RWPE1 (cell line): ENCODE measurements at regions not wholly inside any gene's neighbourhood (a gene's known extent, or its start where the extent isn't known, plus 50 kb on each side); places are given as distances from the start of the nearest gene placed in this dataset.
"Not testable (repeated sequence)": the region's sequence is repeated elsewhere in the genome, so short reads cannot be mapped to it uniquely, and the experiment has no call there.

Experiments
- CTCF ChIA-PET: fragments of 350-600 bp; sonication (Branson Sonifier 250); formaldehyde crosslinking; extraction: SDS; loops from one replicate; lab custom pipeline; 2021; lab: Yijun Ruan, JAX
- POLR2A ChIA-PET: fragments of 400-600 bp; formaldehyde crosslinking; extraction: SDS; loops from one replicate; lab custom pipeline; 2020; ENCODE audit warnings: antibody characterized with exemption; ENCODE audit not compliant: low non-redundant PET; lab: Yijun Ruan, JAX
- DNase-seq: peaks from one replicate; pipeline ENCODE4 v3.0.0; 2012; ENCODE audit warnings: low spot score
- H3K27ac ChIP-seq: fragments of 450-650 bp; 2 replicates; pipeline ENCODE4 v1.5.1; 2017
- TF ChIP-seq, protein P1 (sequence below): fragments of 450-650 bp; conservative IDR thresholded peaks from 2 replicates; pipeline ENCODE4 v1.5.1; 2017; ENCODE audit warnings: low read depth, mild to moderate bottlenecking

DNA sequence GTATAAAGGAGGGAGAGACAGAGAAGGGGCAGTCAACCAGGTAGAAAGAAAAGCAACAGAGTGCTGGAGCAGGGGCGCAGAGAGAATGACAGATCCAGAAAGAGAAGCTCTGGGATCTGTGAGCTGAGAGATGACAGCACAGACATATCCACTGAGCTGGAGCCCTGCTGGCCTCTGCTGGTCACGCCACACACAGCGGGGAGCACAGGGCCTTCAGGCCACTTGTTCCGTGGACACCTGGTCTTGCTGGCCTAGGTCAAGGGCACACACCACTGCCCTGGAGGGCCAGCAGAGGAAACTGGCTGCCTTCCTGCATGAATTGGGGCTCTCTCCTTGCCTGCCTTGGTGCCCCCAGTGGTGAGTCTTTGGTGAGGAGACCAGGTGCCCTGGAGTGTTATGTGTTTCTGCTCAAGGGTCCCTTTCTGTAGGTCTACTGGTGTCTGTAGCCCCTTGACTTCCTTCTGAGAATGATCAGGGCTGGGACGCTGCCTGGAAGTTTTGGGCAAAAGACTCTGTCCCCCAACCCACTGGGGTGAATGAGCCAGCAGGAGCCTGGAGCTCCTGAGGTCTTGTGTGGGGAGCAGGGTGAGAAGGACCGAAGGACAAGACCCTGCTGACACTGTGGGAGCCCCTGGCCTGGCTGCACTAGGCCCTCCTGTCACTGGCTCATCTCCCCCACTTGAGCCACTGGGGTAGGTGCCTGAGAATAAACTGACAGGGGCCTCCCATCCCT lies 59.2 kb upstream of the ADAMTS2 start:
- ChIA-PET POLR2A (no interaction called here), CTCF (interaction anchor here (0.6 to 2.4 kb wide), 5 partner anchors 9 to 329 kb away, joined by 3 to 13 read pairs (median 3); no protein-coding TSS in a partner anchor)
- TF ChIP-seq, protein P1, sequence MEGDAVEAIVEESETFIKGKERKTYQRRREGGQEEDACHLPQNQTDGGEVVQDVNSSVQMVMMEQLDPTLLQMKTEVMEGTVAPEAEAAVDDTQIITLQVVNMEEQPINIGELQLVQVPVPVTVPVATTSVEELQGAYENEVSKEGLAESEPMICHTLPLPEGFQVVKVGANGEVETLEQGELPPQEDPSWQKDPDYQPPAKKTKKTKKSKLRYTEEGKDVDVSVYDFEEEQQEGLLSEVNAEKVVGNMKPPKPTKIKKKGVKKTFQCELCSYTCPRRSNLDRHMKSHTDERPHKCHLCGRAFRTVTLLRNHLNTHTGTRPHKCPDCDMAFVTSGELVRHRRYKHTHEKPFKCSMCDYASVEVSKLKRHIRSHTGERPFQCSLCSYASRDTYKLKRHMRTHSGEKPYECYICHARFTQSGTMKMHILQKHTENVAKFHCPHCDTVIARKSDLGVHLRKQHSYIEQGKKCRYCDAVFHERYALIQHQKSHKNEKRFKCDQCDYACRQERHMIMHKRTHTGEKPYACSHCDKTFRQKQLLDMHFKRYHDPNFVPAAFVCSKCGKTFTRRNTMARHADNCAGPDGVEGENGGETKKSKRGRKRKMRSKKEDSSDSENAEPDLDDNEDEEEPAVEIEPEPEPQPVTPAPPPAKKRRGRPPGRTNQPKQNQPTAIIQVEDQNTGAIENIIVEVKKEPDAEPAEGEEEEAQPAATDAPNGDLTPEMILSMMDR = no peak
- no peak for DNase-seq
- H3K27ac ChIP-seq = no peak overlapping the region

DNA sequence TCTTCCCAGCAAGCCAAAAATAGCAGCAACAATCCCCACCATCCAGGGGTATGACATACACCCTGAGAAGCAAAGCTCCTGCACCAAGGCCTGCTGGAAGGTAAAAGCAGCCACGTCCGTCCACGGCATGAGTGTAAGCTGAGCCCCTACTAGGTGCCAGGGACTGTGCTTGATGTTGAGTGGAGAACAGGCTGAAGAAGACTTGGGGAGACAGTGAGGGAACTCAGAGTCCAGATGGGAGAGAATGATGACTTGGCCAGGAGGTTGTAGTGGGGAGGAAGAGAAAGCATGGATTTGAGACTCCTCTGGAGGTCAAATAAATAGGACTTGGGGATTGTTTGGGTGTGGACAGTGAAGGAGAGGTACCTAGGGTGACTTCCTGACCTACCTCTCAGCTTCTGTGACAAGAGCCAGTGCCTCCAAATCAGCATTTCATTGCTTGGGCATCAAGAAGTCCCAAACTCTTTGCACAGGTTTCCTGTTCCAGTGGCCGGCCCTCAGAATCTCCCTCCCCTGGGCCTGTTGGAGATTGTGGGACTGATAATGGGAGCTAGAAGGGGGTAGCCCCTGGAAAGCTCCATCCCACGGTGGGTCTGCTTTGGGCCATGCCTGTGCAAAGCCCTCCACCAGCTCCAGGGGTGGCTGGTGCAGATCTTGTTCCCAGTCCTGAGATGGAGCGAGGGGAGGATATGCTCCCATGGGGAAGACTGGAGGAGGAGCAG lies 58.3 kb upstream of the ADAMTS2 start:
- H3K27ac ChIP-seq = no peak overlapping the region
- ChIA-PET POLR2A (no interaction called here), CTCF (interaction anchor here (0.6 to 2.4 kb wide), 4 partner anchors 130 to 1199 kb away, joined by 3 to 13 read pairs (median 3); partner anchors contain the start of gene HNRNPAB)
- DNase-seq = no peak
- TF ChIP-seq, protein P1 = no peak

DNA sequence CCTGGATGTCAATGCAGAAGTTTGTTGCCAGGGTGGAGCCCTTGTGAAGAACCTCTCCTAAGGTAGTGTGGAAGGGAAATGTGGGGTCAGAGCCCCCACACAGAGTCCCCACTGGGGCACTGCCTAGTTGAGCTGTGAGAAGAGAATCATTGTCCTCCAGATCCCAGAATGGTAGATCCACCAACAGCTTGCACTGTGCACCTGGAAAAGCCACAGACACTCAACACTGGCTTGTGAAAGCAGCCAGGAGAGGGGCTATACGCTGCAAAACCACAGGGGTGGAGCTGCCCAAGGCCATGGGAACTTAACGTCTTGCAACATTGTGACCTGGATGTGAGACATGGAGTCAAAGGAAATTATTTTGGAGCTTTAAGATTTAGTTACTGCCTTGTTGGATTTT lies 55.2 kb upstream of the ADAMTS2 start:
- POLR2A ChIA-PET, DNase-seq, H3K27ac ChIP-seq: not testable (repeated sequence)
- CTCF ChIA-PET = interaction anchor here (0.6 kb wide), 1 partner anchor 178 kb away, joined by 4 read pairs; no protein-coding TSS in a partner anchor

DNA sequence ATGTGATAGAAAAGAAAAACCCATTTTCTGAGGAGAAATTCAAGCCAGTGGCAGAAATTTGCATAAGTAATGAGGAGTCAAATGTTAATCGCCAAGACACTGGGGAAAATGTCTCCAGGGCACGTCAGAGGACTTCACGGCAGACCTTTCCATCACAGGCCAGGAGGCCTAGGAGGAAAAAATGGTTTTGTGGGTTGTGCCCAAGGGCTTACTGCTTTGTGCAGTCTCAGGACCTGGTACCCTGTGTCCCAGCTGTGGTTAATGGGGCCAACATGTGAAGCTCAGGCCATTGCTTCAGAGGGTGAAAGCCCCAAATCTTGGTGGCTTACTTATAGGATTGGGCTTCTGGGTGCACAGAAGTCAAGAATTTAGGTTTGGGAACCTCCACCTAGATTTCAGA lies 54.8 kb upstream of the ADAMTS2 start:
- no peak for DNase-seq
- POLR2A ChIA-PET = no interaction called here
- TF ChIP-seq, protein P1 = no peak
- CTCF ChIA-PET = interaction anchor here (0.6 kb wide), 1 partner anchor 178 kb away, joined by 4 read pairs; no protein-coding TSS in a partner anchor
- H3K27ac ChIP-seq = no peak overlapping the region

DNA sequence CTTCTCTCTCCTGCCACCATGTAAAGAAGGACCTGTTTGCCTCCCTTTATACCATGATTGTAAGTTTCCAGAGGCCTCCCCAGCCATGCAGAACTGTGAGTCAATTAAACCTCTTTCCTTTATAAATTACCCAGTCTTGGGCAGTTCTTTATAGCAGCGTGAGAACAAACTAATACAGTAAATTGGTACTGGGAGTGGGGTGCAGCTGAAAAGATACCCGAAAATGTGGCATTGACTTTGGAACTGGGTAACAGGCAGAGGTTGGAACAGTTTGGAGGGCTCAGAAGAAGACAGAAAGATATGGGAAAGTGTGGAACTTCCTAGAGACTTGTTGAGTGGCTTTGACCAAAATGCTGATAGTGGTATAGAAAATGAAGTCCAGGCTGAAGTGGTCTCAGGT lies 54.1 kb upstream of the ADAMTS2 start:
- DNase-seq, POLR2A ChIA-PET, H3K27ac ChIP-seq, CTCF ChIA-PET: not testable (repeated sequence)

DNA sequence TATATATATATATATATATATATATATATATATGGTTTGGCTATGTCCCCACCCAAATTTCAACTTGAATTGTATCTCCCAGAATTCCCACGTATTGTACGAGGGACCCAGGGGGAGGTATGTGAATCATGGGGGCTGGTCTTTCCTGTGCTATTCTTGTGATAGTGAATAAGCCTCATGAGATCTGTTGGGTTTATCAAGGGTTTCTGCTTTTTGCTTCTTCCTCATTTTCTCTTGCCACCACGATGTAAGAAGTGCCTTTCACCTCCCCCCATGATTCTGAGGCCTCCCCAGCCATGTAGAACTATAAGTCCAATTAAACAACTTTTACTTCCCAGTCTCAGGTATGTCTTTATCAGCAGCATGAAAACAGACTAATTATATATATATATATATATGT lies 52.3 kb upstream of the ADAMTS2 start:
- no peak overlapping the region for H3K27ac ChIP-seq
- TF ChIP-seq, protein P1 = no peak
- DNase-seq = no peak
- ChIA-PET POLR2A (no interaction called here), CTCF (no interaction called here)
